Activated naive CD4-positive, alpha-beta T cell treated with anti-CD3 and anti-CD28 coated beads, Interleukin-2, amount 50 U/mL, for 72 hours (primary cell): ENCODE measurements at regions not wholly inside any gene's neighbourhood (a gene's known extent, or its start where the extent isn't known, plus 50 kb on each side); places are given as distances from the start of the nearest gene placed in this dataset.

Experiments used
- ATAC-seq, 2 donors: fragments of 150-1000 bp; cut with Tn5 transposase; 2 replicates each; pipeline ENCODE4 v1.10.0; 2021; ENCODE audit warnings: mild to moderate bottlenecking in 2 of 2, moderate library complexity in 2 of 2
- DNase-seq, 2 donors: peaks; one replicate each; pipeline ENCODE4 v3.0.0; 2021 to 2022; ENCODE audit warnings: low spot score in 2 of 2
- H3K27ac Mint-ChIP-seq, 2 donors: one replicate each; pipeline ENCODE4 v1.8.0; 2022; ENCODE audit warnings: mild to moderate bottlenecking in 2 of 2, mixed read lengths in 2 of 2
- H3K36me3 Mint-ChIP-seq, 2 donors: one replicate each; pipeline ENCODE4 v1.8.0; 2022; ENCODE audit warnings: mixed read lengths in 2 of 2
- H3K9me3 Mint-ChIP-seq, 2 donors: one replicate each; pipeline ENCODE4 v1.8.0; 2022; ENCODE audit warnings: mixed read lengths in 2 of 2

DNA sequence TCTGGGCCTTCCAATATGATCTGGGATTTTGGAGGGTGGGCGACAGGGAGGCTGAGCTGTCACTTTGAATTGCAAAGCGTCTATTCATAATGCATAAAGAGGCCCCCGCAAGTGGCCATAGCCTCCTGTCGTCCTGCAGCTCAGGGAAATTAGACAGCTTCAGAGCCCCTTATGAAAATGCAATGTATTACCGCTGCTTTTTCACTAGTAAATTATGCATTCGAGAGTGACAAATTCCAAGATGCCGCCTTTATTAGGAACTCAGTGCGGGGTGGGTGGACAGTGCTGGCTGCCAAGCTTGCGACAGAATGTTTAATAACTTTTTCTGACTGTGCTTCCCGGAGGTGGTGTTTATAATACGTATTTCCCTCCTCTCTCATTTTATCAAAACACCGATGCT lies 168.5 kb downstream of the DHX35 start:
- DNase-seq (no peak), ATAC-seq (no peak)
- Mint-ChIP-seq H3K9me3 (peaks cover 0 to 3% of the 10 kb centered on the region in 2 donors), H3K36me3 (no peaks in the 10 kb centered on the region), H3K27ac (no peak overlapping the region)

DNA sequence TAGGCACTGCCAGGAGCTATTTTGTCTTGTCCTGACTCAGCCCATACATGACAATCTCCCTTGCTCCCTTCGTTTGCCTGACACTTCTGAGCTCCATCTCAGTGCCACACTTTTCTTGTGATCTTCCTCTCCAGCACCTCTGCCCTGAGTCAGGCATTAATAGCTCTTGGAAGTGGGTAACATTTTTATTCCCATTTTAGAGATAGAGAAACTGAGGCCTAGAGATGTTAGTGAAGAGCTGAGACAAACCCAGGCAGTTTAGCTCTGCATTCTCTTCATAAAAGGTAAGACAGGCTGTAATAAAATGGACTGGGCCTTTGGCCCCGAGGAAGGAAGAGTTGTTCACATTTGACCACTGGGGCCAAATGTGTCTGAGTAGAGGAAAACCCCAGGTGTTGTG lies 167.4 kb downstream of the DHX35 start:
- H3K27ac Mint-ChIP-seq, result no peak overlapping the region
- peaks cover 0 to 3% of the 10 kb centered on the region in 2 donors for H3K9me3 Mint-ChIP-seq
- DNase-seq, result no peak
- no peaks in the 10 kb centered on the region for H3K36me3 Mint-ChIP-seq
- no peak for ATAC-seq

DNA sequence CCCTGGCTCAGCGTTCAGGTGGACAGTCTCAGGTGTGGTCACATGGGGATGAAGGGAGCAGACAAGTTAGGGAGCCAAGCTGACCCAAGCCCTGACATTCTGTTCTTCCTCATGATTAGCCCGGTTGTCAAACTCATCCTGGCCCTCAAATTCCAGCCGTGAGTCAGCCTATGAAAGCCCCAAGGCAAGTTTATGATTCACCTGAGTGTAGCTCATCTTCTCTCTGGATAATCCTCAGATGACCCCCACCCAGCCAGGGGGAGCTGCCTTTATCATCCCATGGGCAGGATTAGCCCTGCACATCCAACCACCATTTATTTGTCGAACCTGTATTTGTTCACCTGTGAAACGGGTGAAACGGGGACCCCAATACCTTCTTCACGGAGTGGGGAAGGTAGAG lies 161.9 kb downstream of the DHX35 start:
- DNase-seq (no peak), ATAC-seq (no peak)
- Mint-ChIP-seq H3K27ac (no peak overlapping the region), H3K9me3 (peaks cover 0 to 3% of the 10 kb centered on the region in 2 donors), H3K36me3 (no peaks in the 10 kb centered on the region)

DNA sequence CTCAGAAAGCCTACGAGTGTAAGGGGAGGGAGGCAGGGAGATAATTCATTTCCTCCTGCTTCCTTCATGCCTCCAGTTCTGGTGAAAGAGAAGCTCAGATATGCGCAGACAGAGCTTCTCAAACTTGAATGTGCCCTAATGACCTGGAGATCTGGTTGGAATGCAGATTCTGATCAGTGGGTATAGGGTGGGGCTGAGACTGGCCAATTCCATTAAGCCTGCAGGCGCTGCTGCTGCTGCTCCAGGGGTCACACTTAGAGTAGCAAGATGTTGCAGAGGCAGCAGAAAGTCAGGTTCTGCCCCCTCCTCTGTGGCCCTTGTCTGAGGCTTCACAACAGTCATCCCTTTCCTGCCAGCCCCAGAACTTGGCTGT lies 161.0 kb downstream of the DHX35 start:
- DNase-seq (no peak), ATAC-seq (no peak)
- no peaks in the 10 kb centered on the region for H3K36me3 Mint-ChIP-seq
- H3K27ac Mint-ChIP-seq, result no peak overlapping the region
- peaks cover 0 to 3% of the 10 kb centered on the region in 2 donors for H3K9me3 Mint-ChIP-seq

DNA sequence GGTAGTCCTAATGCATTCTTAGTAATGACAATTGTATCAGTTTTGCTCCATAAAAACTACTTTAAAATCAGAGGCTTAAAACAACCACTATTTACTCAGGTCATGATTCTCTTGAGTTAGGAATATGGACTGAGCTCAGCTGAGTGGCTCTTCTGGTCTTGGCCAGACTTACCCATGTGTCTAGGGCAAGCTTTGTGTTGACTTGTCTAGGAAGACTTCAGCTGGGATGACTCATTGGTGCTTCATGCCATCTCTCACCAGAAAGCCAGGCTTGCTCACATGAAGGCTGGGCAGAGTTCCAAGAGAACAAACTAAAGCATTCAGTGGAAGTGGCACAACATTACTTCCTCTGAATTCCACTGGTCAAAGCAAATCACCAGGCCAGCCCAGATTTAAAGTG lies 155.3 kb downstream of the DHX35 start:
- Mint-ChIP-seq H3K27ac (no peak overlapping the region), H3K36me3 (no peaks in the 10 kb centered on the region), H3K9me3 (no peaks in the 10 kb centered on the region)
- DNase-seq, result no peak
- no peak for ATAC-seq

DNA sequence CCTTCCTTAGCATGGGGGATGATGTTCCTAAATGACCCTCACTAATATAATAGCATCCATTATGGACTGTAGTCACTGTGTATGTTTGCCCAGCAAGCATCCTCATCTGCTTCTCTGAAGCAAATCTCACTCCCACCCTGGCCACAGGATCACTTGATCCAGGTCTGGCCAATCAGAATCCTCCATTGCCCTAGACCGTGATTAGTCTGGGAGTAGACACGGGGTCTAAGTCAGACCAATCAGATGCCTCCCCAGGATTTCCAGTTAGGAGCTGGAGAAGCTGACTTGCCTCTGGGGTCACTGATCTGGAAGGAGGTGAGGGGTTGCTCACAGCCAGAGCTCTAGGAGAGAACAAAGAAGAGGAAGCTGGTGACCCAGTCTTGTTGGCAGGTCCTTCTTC lies 153.9 kb downstream of the DHX35 start:
- Mint-ChIP-seq H3K27ac (no peak overlapping the region), H3K9me3 (no peaks in the 10 kb centered on the region), H3K36me3 (no peaks in the 10 kb centered on the region)
- no peak for ATAC-seq
- no peak for DNase-seq

DNA sequence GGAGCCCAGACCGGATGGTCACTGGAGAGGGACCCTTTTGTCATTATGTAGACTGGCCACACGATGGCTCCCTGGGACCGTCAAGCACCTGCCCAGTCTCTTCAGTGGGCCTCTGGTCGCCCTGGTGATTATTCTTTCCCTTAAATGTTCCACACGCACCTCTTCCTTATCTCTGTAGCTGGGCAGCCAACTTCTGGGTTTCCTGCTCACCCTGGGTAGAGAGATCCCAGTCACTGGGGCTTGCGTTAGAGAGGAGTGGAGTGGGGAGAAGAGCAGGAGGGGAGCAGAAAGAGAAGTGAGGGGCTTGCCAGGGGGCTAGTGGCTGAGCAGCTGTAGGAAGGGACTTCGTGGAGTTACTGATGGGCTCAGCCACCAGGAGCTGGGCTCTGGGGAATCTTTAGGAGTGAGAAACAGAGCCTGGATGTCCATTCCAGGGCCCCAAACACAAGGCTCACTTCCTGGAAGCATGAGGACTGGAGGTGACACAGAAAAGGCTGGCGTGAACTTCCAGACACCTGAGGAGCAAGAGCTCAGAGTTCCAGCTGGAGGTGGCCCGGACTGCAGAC lies 150.1 kb downstream of the DHX35 start:
- DNase-seq, result peak in 1 of 2 donors; percentile 10
- peak in 1 of 2 donors; percentile 44 for ATAC-seq
- Mint-ChIP-seq H3K27ac (no peak overlapping the region), H3K9me3 (no peaks in the 10 kb centered on the region), H3K36me3 (no peaks in the 10 kb centered on the region)

DNA sequence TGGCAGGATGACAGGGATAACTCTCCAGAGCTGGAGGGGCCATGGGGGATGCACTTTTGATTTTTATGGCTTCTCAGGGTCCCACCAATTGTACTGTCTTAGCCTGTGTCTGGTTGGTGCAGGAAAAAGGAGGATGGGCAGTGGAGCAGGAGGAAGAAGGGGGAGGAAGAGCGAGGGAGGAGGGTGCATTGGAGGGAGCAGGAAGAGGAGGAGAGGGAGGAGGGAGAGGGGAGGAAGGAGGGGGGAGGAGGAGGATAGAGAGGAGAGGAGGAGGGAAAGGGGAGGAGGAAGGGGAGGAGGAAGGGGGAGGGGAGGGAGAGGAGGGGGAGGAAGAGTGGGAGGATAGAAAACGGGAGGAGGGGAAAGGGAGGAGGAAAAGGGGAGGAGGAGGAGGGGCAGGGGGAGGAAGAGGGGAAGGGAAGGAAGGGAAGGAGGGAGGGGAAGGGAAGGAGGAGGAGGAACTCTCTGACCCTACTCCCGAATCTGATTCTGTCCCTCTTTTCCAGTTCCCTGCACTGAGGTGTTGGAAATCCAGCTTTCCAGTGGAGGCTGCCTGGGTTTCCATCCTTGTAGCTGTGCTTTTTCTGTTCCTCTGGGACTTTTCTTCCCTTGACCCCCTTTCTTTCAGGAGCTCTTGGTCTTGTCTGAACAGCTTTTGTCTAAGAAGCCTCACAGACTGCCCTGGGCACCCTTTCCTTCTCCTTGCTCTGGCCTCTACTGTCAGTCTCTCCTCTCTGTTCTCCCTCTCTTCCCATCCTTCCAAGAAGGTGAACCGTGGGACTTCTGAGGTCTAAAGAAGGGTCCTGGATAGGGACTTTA lies 149.4 kb downstream of the DHX35 start:
- Mint-ChIP-seq H3K9me3 (no peaks in the 10 kb centered on the region), H3K27ac (no peak overlapping the region), H3K36me3 (no peaks in the 10 kb centered on the region)
- DNase-seq (no peak), ATAC-seq (no peak)

DNA sequence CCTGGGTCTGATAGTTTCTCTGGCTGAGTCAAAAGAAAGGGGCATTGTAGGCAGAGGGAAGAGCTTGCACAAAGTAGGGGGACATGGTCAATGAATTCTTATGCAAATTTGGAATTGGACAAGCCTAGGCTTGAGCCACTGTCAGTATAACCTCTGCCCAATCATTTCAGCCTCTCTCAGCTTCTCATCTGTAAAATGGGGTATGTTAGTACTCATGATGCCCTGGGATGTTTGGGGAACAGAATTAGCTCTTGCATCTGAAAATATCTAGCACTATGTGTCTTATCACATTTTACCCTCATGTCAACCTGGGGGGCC lies 148.6 kb downstream of the DHX35 start:
- H3K27ac Mint-ChIP-seq, result no peak overlapping the region
- no peaks in the 10 kb centered on the region for H3K36me3 Mint-ChIP-seq
- no peak for ATAC-seq
- DNase-seq, result no peak
- H3K9me3 Mint-ChIP-seq, result no peaks in the 10 kb centered on the region

DNA sequence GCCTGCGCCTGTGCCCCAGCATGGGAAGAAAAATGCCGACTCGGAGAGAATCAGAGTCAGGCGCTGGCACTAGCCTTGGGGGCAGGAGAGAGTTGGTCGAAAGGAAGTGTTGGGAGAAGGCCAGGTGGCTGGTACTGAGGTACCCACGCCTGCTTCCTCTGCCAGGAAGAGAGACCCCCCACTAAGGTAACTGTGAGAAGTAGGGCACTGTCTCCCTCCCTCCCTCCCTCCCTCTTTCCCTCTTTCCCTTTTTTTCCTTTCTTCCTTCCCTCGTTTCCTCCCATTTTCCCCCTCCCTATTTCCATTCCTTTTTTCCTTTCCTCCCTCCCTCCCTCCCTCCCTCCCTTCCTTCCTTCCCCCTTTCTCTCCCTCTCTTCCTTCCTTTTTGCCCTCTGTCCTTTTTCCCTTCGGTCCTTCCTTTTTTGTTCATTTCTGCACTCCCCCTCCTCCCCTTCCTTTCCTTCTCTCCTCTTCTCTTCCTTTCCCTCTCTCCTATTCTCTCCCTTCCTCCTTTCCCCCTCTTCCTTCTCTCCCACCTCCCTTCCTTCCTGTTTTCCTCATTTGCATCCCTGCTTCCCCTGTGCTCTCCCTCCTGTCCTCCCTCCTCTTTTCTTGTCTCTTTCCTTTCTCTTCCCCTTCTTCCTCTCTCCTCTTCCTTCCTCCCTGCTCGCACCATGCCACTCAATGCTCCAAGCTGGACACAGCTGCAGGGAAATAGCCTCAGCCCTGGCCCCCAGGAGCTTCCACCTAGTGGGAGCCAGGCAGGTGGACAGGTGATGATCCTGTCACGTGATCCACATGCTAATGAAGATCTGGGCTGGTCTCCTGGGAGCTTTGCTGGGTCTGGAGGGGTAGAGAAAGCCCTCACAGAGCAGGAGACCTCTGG lies 148.0 kb downstream of the DHX35 start:
- Mint-ChIP-seq H3K36me3 (no peaks in the 10 kb centered on the region), H3K9me3 (no peaks in the 10 kb centered on the region), H3K27ac (no peak overlapping the region)
- DNase-seq (no peak), ATAC-seq (no peak)

DNA sequence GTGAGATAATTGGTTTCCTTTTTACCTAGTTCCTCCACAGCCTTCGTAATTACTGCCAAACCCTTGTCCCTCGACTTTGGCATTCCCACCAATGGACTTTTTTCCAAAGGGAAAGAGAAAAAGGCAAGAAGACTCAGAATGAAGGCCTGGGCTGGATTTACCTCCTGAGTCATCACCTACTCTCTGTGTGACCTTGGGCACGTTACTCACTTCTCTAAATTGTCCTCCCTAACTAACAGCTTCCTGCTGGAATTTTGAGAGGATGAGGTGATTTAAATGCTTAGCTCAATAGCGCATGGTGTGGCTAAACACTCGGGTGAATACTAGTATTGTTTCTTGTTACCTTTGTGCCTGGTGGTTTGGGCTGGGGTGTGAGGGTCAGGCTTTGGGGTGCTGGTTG lies 146.6 kb downstream of the DHX35 start:
- Mint-ChIP-seq H3K36me3 (no peaks in the 10 kb centered on the region), H3K9me3 (no peaks in the 10 kb centered on the region), H3K27ac (no peak overlapping the region)
- ATAC-seq (no peak), DNase-seq (no peak)

DNA sequence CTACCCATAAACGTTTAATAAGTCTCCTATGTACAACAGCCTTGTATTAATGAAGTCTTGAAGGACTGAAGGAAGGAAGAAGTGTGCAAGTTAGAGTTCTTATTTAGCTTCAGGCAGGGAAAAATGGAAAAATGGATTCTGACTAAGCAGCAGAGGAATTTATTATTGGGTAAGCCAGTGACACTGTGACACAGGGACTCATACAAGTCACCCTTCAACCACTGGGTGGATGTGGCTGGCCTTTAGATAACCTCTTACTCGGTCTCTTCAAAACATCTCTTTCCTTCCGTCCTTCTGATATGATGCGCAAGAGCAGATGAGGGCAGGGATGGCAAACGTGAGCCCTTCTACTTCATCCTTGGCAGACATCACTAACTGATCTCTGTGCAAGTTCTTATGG lies 145.6 kb downstream of the DHX35 start:
- Mint-ChIP-seq H3K9me3 (peaks cover 0 to 4% of the 10 kb centered on the region in 2 donors), H3K27ac (no peak overlapping the region), H3K36me3 (no peaks in the 10 kb centered on the region)
- ATAC-seq (no peak), DNase-seq (no peak)

DNA sequence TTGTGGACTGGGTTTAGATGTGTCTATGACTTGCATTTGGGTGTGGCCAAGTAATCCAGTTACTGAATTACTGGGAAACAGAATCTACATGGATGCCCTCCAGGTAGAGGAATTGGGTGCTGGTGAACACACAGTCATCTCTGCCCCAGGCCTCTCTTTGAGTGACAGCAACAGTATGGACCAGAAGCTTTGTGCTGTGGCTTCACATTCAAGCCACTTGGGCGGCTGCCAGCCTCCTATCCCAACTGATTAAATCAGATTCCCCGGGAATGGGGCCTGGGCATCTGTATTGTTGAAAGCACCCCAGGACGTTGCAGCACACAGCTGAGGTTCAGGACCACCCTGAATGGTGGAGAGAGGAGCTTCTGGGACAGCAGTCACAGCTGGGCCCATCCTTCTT lies 144.6 kb downstream of the DHX35 start:
- DNase-seq, result no peak
- no peak overlapping the region for H3K27ac Mint-ChIP-seq

DNA sequence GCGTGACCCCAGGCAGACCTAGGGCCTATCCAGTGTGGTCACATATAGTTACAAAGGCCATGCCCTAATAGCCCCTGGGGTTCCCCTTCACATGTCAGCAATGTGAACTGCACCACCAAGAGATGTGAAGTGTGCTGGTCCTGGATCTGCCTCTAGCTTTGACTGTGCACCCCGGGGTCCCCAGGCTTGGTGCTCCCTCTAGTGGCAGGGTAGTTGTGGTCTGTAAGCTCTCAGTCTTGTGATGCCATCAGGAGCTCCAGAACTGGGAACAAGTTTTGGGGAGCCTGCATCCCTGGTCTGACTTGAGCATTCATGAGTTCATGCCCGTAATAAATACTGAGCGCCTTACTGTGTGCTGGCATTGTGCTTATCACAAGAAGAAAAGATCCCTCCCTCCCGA lies 143.4 kb downstream of the DHX35 start:
- ATAC-seq (no peak), DNase-seq (no peak)
- H3K9me3 Mint-ChIP-seq, result peaks cover 0 to 4% of the 10 kb centered on the region in 2 donors
- H3K36me3 Mint-ChIP-seq, result no peaks in the 10 kb centered on the region
- no peak overlapping the region for H3K27ac Mint-ChIP-seq

More for the DNA sequence above, 144.6 kb downstream of the DHX35 start:
- H3K9me3 Mint-ChIP-seq, result peaks cover 0 to 4% of the 10 kb centered on the region in 2 donors
- H3K36me3 Mint-ChIP-seq, result no peaks in the 10 kb centered on the region
- no peak for ATAC-seq

DNA sequence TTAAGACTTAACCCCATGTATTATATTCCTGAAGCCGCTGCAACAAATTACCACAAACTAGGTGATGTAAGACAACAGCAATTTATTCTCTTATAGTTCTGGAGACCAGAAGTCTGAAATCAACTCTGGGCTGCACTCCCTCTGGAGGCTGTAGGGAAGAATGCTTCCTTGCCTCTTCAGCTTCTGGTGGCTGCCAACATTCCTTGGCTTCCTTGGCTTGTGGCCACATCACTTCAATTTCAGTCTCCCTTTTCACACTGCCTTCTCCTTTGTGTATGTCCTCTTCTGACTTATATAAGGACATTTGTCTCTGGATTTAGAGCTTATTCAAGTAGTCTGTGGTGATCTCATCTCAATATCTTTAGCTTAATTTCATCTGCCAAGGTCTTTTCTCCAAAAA lies 141.6 kb downstream of the DHX35 start:
- ATAC-seq, result no peak
- DNase-seq, result no peak
- peaks cover 0 to 4% of the 10 kb centered on the region in 2 donors for H3K9me3 Mint-ChIP-seq
- no peak overlapping the region for H3K27ac Mint-ChIP-seq
- H3K36me3 Mint-ChIP-seq, result no peaks in the 10 kb centered on the region

DNA sequence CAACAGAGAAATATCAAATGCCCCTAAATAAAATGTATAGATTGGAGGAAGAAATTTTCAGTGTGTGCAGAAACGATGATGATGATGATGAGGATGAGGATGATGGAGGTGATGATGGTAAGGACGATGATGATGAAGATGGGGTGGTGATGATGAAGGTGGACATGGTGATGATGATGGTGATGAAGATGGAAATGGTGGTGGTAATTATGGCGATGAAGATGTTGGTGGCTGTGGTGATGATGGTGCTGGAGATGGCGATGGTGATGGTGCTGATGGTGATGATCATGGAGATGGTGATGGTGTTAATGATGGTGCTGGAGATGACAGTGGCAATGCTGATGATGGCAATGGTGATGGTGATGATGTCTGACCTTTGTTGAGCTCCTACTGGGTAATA lies 141.2 kb downstream of the DHX35 start:
- no peak for ATAC-seq
- no peak for DNase-seq
- peaks cover 0 to 4% of the 10 kb centered on the region in 2 donors for H3K9me3 Mint-ChIP-seq
- H3K27ac Mint-ChIP-seq, result no peak overlapping the region
- H3K36me3 Mint-ChIP-seq, result no peaks in the 10 kb centered on the region

DNA sequence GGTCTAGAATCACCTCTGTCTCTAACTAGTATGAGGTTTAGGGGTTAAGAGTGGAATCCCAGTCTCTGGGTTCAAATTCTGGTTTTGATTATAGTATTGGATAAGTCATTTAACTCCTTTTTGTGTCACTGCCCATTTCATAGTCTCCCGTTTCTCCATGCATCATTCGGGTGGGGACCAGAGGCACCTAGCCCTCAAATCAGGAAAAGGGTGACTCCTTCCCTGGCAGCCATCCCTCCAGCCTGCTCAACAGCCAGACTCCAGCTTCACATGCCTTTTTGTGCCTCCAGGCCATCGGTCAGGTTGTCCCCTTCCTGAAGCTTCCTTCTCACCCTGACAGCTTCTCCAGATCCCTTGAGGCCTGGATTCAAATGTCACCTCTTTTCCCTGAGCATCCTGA lies 139.8 kb downstream of the DHX35 start:
- H3K9me3 Mint-ChIP-seq, result peaks cover 0 to 4% of the 10 kb centered on the region in 2 donors

More for the DNA sequence above, 139.8 kb downstream of the DHX35 start:
- DNase-seq, result no peak
- Mint-ChIP-seq H3K27ac (no peak overlapping the region), H3K36me3 (no peaks in the 10 kb centered on the region)
- ATAC-seq, result no peak
